T-cell (primary cell): ENCODE measurements at regions not wholly inside any gene's neighbourhood (a gene's known extent, or its start where the extent isn't known, plus 50 kb on each side); places are given as distances from the start of the nearest gene placed in this dataset.

Source experiments
- ATAC-seq, 4 experiments: fragments of 200-7000 bp in 3 of 4; fragments of 150-1000 bp in 1 of 4; cut with Tn5 transposase; replicated peaks in 1 of 4; 1 replicate in 3 of 4; 2 replicates in 1 of 4; pipeline ENCODE4 v1.10.0; 2021; ENCODE audit warnings: moderate library complexity in 3 of 4, mild to moderate bottlenecking in 2 of 4, moderate number of reproducible peaks in 1 of 4
- CTCF ChIA-PET, 2 donors: fragments of 300-600 bp; sonication (Branson Sonifier 250); formaldehyde crosslinking; loops; one replicate each; lab custom pipeline; 2022; ENCODE audit warnings: antibody characterized with exemption in 2 of 2; lab: Charles Lee
- POLR2A ChIA-PET, 2 donors: fragments of 300-600 bp; sonication (Branson Sonifier 250); formaldehyde crosslinking; loops; one replicate each; lab custom pipeline; 2022; ENCODE audit warnings: antibody characterized with exemption in 2 of 2; lab: Charles Lee
- DNase-seq, 35 experiments: peaks; one replicate each; pipeline versions ENCODE4 v3.0.0 to v3.0.0-alpha.2; 2013 to 2023
- H3K27ac ChIP-seq: one replicate; pipeline ENCODE4 v1.5.1; 2013; ENCODE audit warnings: low read length
- H3K27me3 ChIP-seq, 2 experiments: replicated peaks in 1 of 2; 1 replicate in 1 of 2; 2 replicates in 1 of 2; pipeline versions ENCODE4 v1.6.1 to v1.7.0; 2013; ENCODE audit warnings: low read length in 1 of 2, mixed read lengths in 1 of 2; ENCODE audit not compliant: control insufficient read depth in 2 of 2, insufficient read depth in 2 of 2; ENCODE audit errors: extremely low read depth in 1 of 2
- H3K36me3 ChIP-seq, 2 donors: 1 replicate in 1 of 2; 2 replicates in 1 of 2; pipeline versions ENCODE4 v1.6.1 to v1.7.0; 2013; ENCODE audit warnings: low read length in 1 of 2; ENCODE audit not compliant: control insufficient read depth in 2 of 2, insufficient read depth in 1 of 2; ENCODE audit errors: extremely low read depth in 1 of 2
- H3K4me1 ChIP-seq, 2 experiments: 1 replicate in 1 of 2; 2 replicates in 1 of 2; pipeline versions ENCODE4 v1.6.1 to v1.7.0; 2013; ENCODE audit warnings: low read length in 2 of 2, mixed read lengths in 1 of 2; ENCODE audit not compliant: insufficient read depth in 2 of 2, control insufficient read depth in 1 of 2; ENCODE audit errors: extremely low read depth in 1 of 2
- H3K4me3 ChIP-seq, 2 donors: 1 replicate in 1 of 2; 2 replicates in 1 of 2; pipeline versions ENCODE4 v1.5.1 to v1.7.0; 2013; ENCODE audit warnings: mild to moderate bottlenecking in 2 of 2, low read length in 1 of 2, moderate library complexity in 1 of 2; ENCODE audit not compliant: control insufficient read depth in 1 of 2; ENCODE audit errors: extremely low read depth in 1 of 2
- H3K9me3 ChIP-seq: 2 replicates; pipeline ENCODE4 v1.7.0; 2013
- H3K27ac Mint-ChIP-seq, 2 donors: one replicate each; pipeline ENCODE4 v1.8.0; 2020 to 2021; ENCODE audit warnings: mild to moderate bottlenecking in 2 of 2, mixed read lengths in 2 of 2
- H3K27me3 Mint-ChIP-seq, 2 donors: one replicate each; pipeline ENCODE4 v1.8.0; 2021 to 2022; ENCODE audit warnings: mixed read lengths in 2 of 2
- H3K36me3 Mint-ChIP-seq: one replicate; pipeline ENCODE4 v1.8.0; 2021; ENCODE audit warnings: mixed read lengths
- H3K4me1 Mint-ChIP-seq, 3 donors: one replicate each; pipeline ENCODE4 v1.8.0; 2020 to 2022; ENCODE audit warnings: mixed read lengths in 3 of 3, mild to moderate bottlenecking in 1 of 3
- H3K4me3 Mint-ChIP-seq, 3 donors: one replicate each; pipeline ENCODE4 v1.8.0; 2020 to 2022; ENCODE audit warnings: mild to moderate bottlenecking in 3 of 3, mixed read lengths in 3 of 3, moderate library complexity in 3 of 3
- H3K9me3 Mint-ChIP-seq, 3 donors: one replicate each; pipeline ENCODE4 v1.8.0; 2020 to 2022; ENCODE audit warnings: mixed read lengths in 3 of 3
- WGBS: methylation state at CpG from one replicate; pipeline ENCODE4 v1.1.5; 2013; ENCODE audit warnings: missing lambda C conversion rate; ENCODE audit not compliant: insufficient coverage; 5-methylcytosine and 5-hydroxymethylcytosine counted together

DNA sequence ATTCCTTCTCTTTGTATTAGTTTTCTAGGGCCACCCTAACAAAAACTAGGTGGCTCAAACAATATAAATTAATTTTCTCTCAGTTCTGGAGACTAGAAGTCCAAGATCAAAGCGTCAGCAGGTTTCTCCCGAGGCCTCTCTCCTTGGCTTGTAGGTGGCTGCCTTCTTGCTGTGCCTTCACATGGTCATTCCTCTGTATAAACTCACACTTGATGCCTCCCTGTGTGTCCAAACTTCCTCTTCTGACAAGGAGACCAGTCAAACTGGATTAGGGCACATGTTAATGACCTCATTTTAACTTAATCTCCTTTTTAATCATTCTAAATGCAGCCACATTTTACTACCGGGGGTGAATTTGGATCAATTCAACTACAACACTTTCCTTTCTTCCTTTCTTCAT lies 691.1 kb downstream of the DIPK2A start:
- H3K9me3 ChIP-seq = no peaks in the 10 kb centered on the region
- POLR2A ChIA-PET = interaction anchor here in 1 of 2 donors (0.7 kb wide), 1 partner anchor 111 kb away, joined by 3 read pairs; no protein-coding TSS in a partner anchor
- no peaks in the 10 kb centered on the region for H3K36me3 ChIP-seq
- H3K4me3 Mint-ChIP-seq = no peak overlapping the region
- ATAC-seq (no peak), DNase-seq (no peak)
- peaks cover 0 to 3% of the 10 kb centered on the region in 2 experiments for H3K4me1 ChIP-seq
- H3K4me1 Mint-ChIP-seq = no peaks in the 10 kb centered on the region
- H3K27me3 ChIP-seq = no peaks in the 10 kb centered on the region
- H3K27me3 Mint-ChIP-seq = no peaks in the 10 kb centered on the region
- no peak overlapping the region for H3K27ac ChIP-seq
- H3K9me3 Mint-ChIP-seq = peaks cover 4 to 18% (median 17%) of the 10 kb centered on the region in 3 donors
- no peaks in the 10 kb centered on the region for H3K36me3 Mint-ChIP-seq
- no peak overlapping the region for H3K27ac Mint-ChIP-seq
- no peak overlapping the region for H3K4me3 ChIP-seq
- CTCF ChIA-PET = no interaction called here
- 100% methylated on average over 2 of the region's 3 CpGs for WGBS

DNA sequence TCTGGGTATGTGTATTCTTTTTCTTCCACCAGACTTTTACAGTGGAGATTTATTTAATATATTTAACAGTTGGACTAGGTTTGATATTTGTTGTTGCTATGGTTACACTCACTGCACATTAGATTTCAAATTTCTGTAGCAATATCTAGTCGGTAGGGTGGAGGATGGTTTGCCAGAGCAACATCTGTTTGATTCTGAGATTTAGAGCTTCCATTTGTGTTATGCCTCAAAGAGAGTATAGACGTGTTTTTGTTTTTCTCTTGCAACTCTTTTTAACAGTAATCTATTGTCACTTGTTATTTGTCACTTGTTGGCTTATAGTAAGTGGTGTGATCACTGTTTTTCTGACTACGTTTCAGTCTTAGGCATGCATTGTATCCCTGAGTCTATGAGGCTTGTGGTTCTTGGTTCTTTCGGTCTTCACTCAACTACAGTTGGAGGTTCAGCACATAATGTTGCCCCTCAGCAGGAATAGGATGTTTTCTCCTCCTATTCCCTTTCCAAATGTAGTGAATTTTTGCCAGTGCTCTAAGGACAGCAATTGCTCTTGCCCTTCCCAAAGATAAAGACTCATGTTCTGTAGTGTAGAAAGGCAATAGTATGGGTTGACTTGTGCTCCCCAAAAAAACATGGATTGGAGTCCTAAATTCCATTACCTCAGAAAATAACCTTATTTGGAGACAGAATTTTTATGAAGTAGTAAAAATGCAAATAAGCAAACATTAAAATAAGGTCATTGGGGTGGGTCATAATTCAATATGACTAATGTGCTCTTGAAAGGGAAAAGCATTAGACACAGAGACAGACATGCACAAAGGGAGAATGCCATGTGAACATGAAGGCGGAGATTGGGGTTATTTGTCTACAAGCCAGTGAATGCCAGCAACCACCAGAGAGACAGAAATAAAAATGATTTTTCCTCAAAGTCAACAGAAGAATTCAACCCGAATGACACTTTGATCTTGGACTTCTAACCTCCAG lies 692.1 kb downstream of the DIPK2A start:
- POLR2A ChIA-PET = interaction anchor here in 1 of 2 donors (0.7 kb wide), 1 partner anchor 110 kb away, joined by 3 read pairs; no protein-coding TSS in a partner anchor
- 60% methylated on average over 1 of the region's 6 CpGs for WGBS

DNA sequence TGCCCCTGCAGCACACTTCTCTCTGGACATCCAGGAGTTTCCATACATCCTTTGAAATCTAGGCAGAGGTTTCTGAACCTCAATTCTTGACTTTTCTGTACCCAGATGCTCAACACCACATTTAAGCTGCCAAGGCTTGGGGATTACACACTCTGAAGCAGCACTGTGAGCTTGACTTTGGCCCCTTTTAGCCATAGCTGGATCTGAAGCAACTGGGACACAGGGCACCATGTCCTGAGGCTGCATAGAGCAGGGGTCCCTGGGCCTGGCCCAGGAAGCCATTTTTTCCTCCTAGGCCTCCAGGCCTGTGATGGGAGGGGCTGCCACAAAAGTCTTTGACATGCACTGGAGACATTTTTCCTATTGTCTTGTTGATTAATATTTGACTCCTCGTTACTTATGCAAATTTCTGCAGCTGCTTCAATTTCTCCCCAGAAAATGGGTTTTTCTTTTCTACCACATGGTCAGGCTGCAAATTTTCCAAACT lies 694.0 kb downstream of the DIPK2A start:
- 38% methylated on average over 1 of the region's 1 CpG for WGBS
- CTCF ChIA-PET = no interaction called here
- H3K27me3 Mint-ChIP-seq = no peaks in the 10 kb centered on the region
- POLR2A ChIA-PET = no interaction called here
- no peak overlapping the region for H3K27ac Mint-ChIP-seq
- no peaks in the 10 kb centered on the region for H3K4me1 Mint-ChIP-seq
- ATAC-seq (no peak), DNase-seq (no peak)
- H3K36me3 Mint-ChIP-seq = no peaks in the 10 kb centered on the region
- no peak overlapping the region for H3K27ac ChIP-seq
- no peaks in the 10 kb centered on the region for H3K4me1 ChIP-seq
- H3K4me3 ChIP-seq = no peak overlapping the region
- H3K9me3 Mint-ChIP-seq = peaks cover 4 to 18% (median 17%) of the 10 kb centered on the region in 3 donors
- H3K4me3 Mint-ChIP-seq = no peak overlapping the region
- H3K27me3 ChIP-seq = no peaks in the 10 kb centered on the region
- H3K36me3 ChIP-seq = no peaks in the 10 kb centered on the region
- no peaks in the 10 kb centered on the region for H3K9me3 ChIP-seq

More for the DNA sequence above, 692.1 kb downstream of the DIPK2A start:
- DNase-seq = no peak
- ATAC-seq = no peak
- Mint-ChIP-seq H3K9me3 (peaks cover 4 to 18% (median 17%) of the 10 kb centered on the region in 3 donors), H3K4me1 (no peaks in the 10 kb centered on the region), H3K36me3 (no peaks in the 10 kb centered on the region), H3K27ac (no peak overlapping the region), H3K27me3 (no peaks in the 10 kb centered on the region), H3K4me3 (no peak overlapping the region)
- CTCF ChIA-PET = no interaction called here
- Histone ChIP-seq H3K9me3 (no peaks in the 10 kb centered on the region), H3K27ac (no peak overlapping the region), H3K4me3 (no peak overlapping the region), H3K27me3 (no peaks in the 10 kb centered on the region), H3K36me3 (no peaks in the 10 kb centered on the region), H3K4me1 (peaks cover 0 to 3% of the 10 kb centered on the region in 2 experiments)

DNA sequence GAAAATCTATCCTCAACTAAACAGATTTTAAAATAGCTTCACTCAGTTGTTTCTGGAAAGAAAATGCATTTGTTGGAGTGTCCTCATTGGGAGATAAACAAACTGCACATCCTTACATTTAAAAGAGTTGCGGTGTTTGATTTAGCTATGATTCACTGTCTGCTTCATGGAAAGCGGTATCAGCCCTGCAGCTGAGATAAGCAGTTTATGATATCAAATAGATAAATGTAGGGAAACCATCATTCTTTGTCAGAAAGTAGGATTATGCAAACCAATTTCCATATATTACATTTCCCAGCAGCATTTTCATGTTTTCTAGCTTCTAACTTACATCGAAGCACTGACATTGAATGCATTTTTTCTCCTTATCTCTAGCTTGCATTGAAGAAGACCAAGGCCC lies 698.9 kb downstream of the DIPK2A start:
- Mint-ChIP-seq H3K27me3 (no peaks in the 10 kb centered on the region), H3K9me3 (peaks cover 4 to 11% (median 6%) of the 10 kb centered on the region in 3 donors), H3K4me1 (no peaks in the 10 kb centered on the region), H3K27ac (no peak overlapping the region), H3K36me3 (no peaks in the 10 kb centered on the region), H3K4me3 (no peak overlapping the region)
- DNase-seq (no peak), ATAC-seq (no peak)
- Histone ChIP-seq H3K27me3 (no peaks in the 10 kb centered on the region), H3K4me1 (no peaks in the 10 kb centered on the region), H3K36me3 (no peaks in the 10 kb centered on the region), H3K4me3 (no peak overlapping the region), H3K27ac (no peak overlapping the region), H3K9me3 (no peaks in the 10 kb centered on the region)
- ChIA-PET CTCF (no interaction called here), POLR2A (no interaction called here)
- WGBS = no CpG with 5 or more reads among the region's 3 CpGs

DNA sequence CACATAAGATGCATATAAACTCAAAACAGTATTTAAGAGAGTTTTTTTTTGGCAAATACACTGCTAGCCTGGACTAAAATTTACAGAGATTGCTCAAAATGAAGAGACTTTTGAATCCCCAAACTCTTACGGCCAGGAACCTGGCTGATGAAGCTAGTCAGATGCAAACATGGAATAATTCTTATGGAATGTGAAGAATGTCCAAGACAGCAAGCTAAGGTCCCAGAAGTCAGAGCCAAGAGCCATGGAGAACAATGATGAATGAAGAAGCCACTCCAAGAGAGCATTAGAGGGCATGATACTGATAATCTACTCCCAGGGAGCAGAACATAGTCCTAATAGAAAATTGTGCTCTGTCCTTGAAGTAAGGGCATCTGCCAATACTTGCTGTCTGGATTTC lies 705.5 kb downstream of the DIPK2A start:
- ChIA-PET CTCF (interaction anchor here in 1 of 2 donors (0.6 kb wide), 1 partner anchor 26 kb away, joined by 3 read pairs; no protein-coding TSS in a partner anchor), POLR2A (interaction anchor here in 1 of 2 donors (1.0 kb wide), 1 partner anchor 18 kb away, joined by 3 read pairs; no protein-coding TSS in a partner anchor)
- WGBS = 83% methylated on average over 1 of the region's 1 CpG

DNA sequence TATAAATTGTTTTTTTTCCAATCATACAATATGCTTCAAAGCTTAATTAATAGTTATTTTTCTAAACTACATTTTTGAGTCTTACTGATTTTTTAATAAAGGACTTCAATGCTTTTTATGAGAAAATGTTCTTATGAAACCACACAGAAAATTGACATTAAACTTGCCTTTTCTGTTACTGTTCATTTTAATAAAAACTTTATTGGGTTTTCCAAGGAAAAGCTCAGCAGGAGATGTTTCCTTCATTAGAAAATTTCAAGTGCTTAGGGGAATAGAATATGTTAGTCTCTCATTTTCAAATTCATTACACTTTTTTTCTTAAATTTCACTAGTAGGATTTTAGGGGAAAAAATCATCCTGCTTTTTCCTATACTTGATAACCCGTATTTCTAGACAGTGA lies 711.4 kb downstream of the DIPK2A start:
- H3K27me3 ChIP-seq = no peaks in the 10 kb centered on the region
- CTCF ChIA-PET = interaction anchor here in 1 of 2 donors (0.6 kb wide), 1 partner anchor 513 kb away, joined by 3 read pairs; no protein-coding TSS in a partner anchor
- no peaks in the 10 kb centered on the region for H3K9me3 Mint-ChIP-seq
- WGBS = no CpG with 5 or more reads among the region's 1 CpG
- H3K36me3 Mint-ChIP-seq = no peaks in the 10 kb centered on the region
- DNase-seq (no peak), ATAC-seq (no peak)
- H3K27ac Mint-ChIP-seq = no peak overlapping the region
- H3K9me3 ChIP-seq = no peaks in the 10 kb centered on the region
- POLR2A ChIA-PET = no interaction called here
- no peaks in the 10 kb centered on the region for H3K27me3 Mint-ChIP-seq
- H3K4me1 Mint-ChIP-seq = no peaks in the 10 kb centered on the region
- no peaks in the 10 kb centered on the region for H3K36me3 ChIP-seq
- no peaks in the 10 kb centered on the region for H3K4me1 ChIP-seq
- no peak overlapping the region for H3K27ac ChIP-seq
- H3K4me3 Mint-ChIP-seq = no peak overlapping the region
- H3K4me3 ChIP-seq = no peak overlapping the region

More for the DNA sequence above, 705.5 kb downstream of the DIPK2A start:
- Mint-ChIP-seq H3K9me3 (no peaks in the 10 kb centered on the region), H3K4me1 (no peaks in the 10 kb centered on the region), H3K27ac (no peak overlapping the region), H3K27me3 (no peaks in the 10 kb centered on the region), H3K4me3 (no peak overlapping the region), H3K36me3 (no peaks in the 10 kb centered on the region)
- Histone ChIP-seq H3K36me3 (no peaks in the 10 kb centered on the region), H3K4me3 (no peak overlapping the region), H3K4me1 (no peaks in the 10 kb centered on the region), H3K9me3 (no peaks in the 10 kb centered on the region), H3K27me3 (no peaks in the 10 kb centered on the region), H3K27ac (no peak overlapping the region)
- ATAC-seq = no peak
- DNase-seq = no peak
